HepG2 (cell line): ENCODE measurements at regions not wholly inside any gene's neighbourhood (a gene's known extent, or its start where the extent isn't known, plus 50 kb on each side); places are given as distances from the start of the nearest gene placed in this dataset.

Source experiments
- BHLHE40 ChIP-seq: IDR thresholded peaks from 2 replicates; pipeline ENCODE4 v1.6.1; 2011; ENCODE audit warnings: low read length, improper control_type of control experiment
- FOXM1 ChIP-seq: sonication (generic); formaldehyde crosslinking; IDR thresholded peaks from 2 replicates; pipeline ENCODE4 v1.5.0; 2020; ENCODE audit warnings: missing genetic modification reagents
- GTF2F1 ChIP-seq: fragments of 150-350 bp; IDR thresholded peaks from 2 replicates; pipeline ENCODE4 v1.6.1; 2014; ENCODE audit warnings: low read length
- KLF16 ChIP-seq, 2 experiments: sonication (generic) in 1 of 2; formaldehyde crosslinking in 1 of 2; IDR thresholded peaks; 2 replicates each; pipeline versions ENCODE4 v1.6.1 to v1.8.0; 2016 to 2023; ENCODE audit warnings: missing genetic modification reagents in 2 of 2, missing compliant biosample characterization in 1 of 2
- MYC ChIP-seq: sonication (generic); formaldehyde crosslinking; IDR thresholded peaks from 2 replicates; pipeline ENCODE4 v1.9.0; 2021; ENCODE audit warnings: missing genetic modification reagents, borderline replicate concordance
- RFX5 ChIP-seq: IDR thresholded peaks from 2 replicates; pipeline ENCODE4 v1.6.1; 2011; ENCODE audit warnings: low read depth, low read length, improper control_type of control experiment
- ZNF34 ChIP-seq: sonication (generic); formaldehyde crosslinking; IDR thresholded peaks from 2 replicates; pipeline ENCODE4 v1.4.0; 2020; ENCODE audit warnings: mild to moderate bottlenecking, missing genetic modification reagents, borderline replicate concordance
- ZNF629 ChIP-seq: sonication (generic); formaldehyde crosslinking; conservative IDR thresholded peaks from 2 replicates; pipeline ENCODE4 v1.5.0; 2020; ENCODE audit warnings: missing genetic modification reagents
- TF ChIP-seq, protein P1 (sequence below): sonication (generic); formaldehyde crosslinking; IDR thresholded peaks from 2 replicates; pipeline ENCODE4 v1.5.0; 2020; ENCODE audit warnings: mild to moderate bottlenecking, missing genetic modification reagents, moderate library complexity
- TF ChIP-seq, protein P2 (sequence below): sonication (generic); formaldehyde crosslinking; IDR thresholded peaks from 2 replicates; pipeline ENCODE4 v1.4.0; 2020; ENCODE audit warnings: mild to moderate bottlenecking, missing genetic modification reagents, borderline replicate concordance

DNA sequence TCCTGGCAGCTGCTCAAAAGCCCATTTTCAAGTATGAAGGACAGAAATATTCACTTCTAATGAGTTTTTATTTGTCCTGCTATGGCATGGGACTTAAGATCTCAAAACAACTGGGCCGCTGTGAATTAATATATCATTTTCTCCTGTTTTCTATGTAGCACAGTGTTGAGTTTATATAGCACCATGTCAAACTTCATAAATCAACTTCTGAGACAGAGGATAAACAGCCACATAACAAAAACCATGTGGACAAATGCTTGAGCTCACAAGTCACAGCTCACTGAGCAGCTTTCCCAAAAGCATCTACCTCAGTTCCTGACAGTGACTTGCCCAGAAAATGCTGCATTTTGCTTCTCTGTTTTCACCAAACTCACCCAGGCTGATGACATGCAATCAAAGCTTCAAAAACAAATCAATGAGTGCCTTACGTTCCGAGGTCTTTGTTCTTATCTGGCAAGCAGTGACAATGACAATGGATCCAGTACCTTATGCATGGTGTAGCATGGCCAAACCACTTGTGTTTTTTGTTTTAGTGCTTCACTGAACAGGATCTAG is 722.6 kb downstream of the LRRIQ3 start:
- no peak for TF ChIP-seq KLF16 (CRISPR knock-in tag; IDR thresholded peaks at IDR 0.05)
- no peak for TF ChIP-seq FOXM1 (CRISPR knock-in tag)
- TF ChIP-seq, protein P1, sequence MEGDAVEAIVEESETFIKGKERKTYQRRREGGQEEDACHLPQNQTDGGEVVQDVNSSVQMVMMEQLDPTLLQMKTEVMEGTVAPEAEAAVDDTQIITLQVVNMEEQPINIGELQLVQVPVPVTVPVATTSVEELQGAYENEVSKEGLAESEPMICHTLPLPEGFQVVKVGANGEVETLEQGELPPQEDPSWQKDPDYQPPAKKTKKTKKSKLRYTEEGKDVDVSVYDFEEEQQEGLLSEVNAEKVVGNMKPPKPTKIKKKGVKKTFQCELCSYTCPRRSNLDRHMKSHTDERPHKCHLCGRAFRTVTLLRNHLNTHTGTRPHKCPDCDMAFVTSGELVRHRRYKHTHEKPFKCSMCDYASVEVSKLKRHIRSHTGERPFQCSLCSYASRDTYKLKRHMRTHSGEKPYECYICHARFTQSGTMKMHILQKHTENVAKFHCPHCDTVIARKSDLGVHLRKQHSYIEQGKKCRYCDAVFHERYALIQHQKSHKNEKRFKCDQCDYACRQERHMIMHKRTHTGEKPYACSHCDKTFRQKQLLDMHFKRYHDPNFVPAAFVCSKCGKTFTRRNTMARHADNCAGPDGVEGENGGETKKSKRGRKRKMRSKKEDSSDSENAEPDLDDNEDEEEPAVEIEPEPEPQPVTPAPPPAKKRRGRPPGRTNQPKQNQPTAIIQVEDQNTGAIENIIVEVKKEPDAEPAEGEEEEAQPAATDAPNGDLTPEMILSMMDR (CRISPR knock-in tag), result no peak
- no peak for TF ChIP-seq ZNF629 (CRISPR knock-in tag)
- TF ChIP-seq GTF2F1, result no peak
- no peak for TF ChIP-seq ZNF34 (CRISPR knock-in tag)
- no peak for TF ChIP-seq BHLHE40
- TF ChIP-seq, protein P2, sequence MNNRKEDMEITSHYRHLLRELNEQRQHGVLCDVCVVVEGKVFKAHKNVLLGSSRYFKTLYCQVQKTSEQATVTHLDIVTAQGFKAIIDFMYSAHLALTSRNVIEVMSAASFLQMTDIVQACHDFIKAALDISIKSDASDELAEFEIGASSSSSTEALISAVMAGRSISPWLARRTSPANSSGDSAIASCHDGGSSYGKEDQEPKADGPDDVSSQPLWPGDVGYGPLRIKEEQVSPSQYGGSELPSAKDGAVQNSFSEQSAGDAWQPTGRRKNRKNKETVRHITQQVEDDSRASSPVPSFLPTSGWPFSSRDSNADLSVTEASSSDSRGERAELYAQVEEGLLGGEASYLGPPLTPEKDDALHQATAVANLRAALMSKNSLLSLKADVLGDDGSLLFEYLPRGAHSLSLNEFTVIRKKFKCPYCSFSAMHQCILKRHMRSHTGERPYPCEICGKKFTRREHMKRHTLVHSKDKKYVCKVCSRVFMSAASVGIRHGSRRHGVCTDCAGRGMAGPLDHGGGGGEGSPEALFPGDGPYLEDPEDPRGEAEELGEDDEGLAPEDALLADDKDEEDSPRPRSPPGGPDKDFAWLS (CRISPR knock-in tag), result no peak
- TF ChIP-seq MYC (CRISPR knock-in tag), result no peak
- TF ChIP-seq RFX5, result no peak
